K562 (cell line): ENCODE measurements at regions not wholly inside any gene's neighbourhood (a gene's known extent, or its start where the extent isn't known, plus 50 kb on each side); places are given as distances from the start of the nearest gene placed in this dataset.

Experiments used
- ATF3 ChIP-seq, 2 experiments: fragments of 450-650 bp in 1 of 2; sonication (generic) in 1 of 2; formaldehyde crosslinking in 1 of 2; IDR thresholded peaks in 1 of 2; conservative IDR thresholded peaks in 1 of 2; 2 replicates each; pipeline versions ENCODE4 v1.6.1 to v1.8.1; 2016 to 2023; ENCODE audit warnings: mild to moderate bottlenecking in 2 of 2, moderate library complexity in 2 of 2, inconsistent platforms in 1 of 2, missing genetic modification reagents in 1 of 2
- HMGXB4 ChIP-seq: sonication (generic); formaldehyde crosslinking; IDR thresholded peaks from 2 replicates; pipeline ENCODE4 v1.8.1; 2023; ENCODE audit warnings: mild to moderate bottlenecking, missing genetic modification reagents
- L3MBTL2 ChIP-seq: fragments of 450-650 bp; IDR thresholded peaks from 2 replicates; pipeline ENCODE4 v1.6.1; 2016; ENCODE audit warnings: mild to moderate bottlenecking, moderate library complexity
- PCBP1 ChIP-seq: fragments of 200-400 bp; formaldehyde crosslinking; IDR thresholded peaks from 2 replicates; pipeline ENCODE4 v1.6.1; 2018; ENCODE audit warnings: mild to moderate bottlenecking, low read depth, low read length; ENCODE audit not compliant: poor library complexity, severe bottlenecking
- ZBTB11 ChIP-seq, 3 experiments: fragments of 200-800 bp in 1 of 3; fragments of 250-450 bp in 1 of 3; fragments of 450-650 bp in 1 of 3; sonication (Bioruptor Pico) in 1 of 3; sonication (Bioruptor generic) in 1 of 3; formaldehyde crosslinking in 1 of 3; IDR thresholded peaks; 2 replicates each; pipeline versions ENCODE4 v1.6.1 to v1.8.0; 2016 to 2022; ENCODE audit warnings: mild to moderate bottlenecking in 2 of 3, missing genetic modification characterization in 2 of 3, missing compliant biosample characterization in 1 of 3, moderate library complexity in 1 of 3
- ZC3H4 ChIP-seq: sonication (generic); formaldehyde crosslinking; IDR thresholded peaks from 2 replicates; pipeline ENCODE4 v1.9.0; 2021; ENCODE audit warnings: missing genetic modification reagents, borderline replicate concordance
- ZFP1 ChIP-seq: fragments of 450-650 bp; formaldehyde crosslinking; IDR thresholded peaks from 2 replicates; pipeline ENCODE4 v1.4.0; 2020; ENCODE audit warnings: mild to moderate bottlenecking, mixed read lengths
- TF ChIP-seq, protein P1 (sequence below), 3 experiments: IDR thresholded peaks in 2 of 3; conservative IDR thresholded peaks in 1 of 3; 2 replicates each; pipeline ENCODE4 v1.5.1; 2011 to 2012; ENCODE audit warnings: low read length in 3 of 3, mild to moderate bottlenecking in 3 of 3, control low read depth in 2 of 3, improper control_type of control experiment in 1 of 3, inconsistent platforms in 1 of 3, low read depth in 1 of 3, mixed read lengths in 1 of 3, moderate library complexity in 1 of 3; ENCODE audit not compliant: insufficient read depth in 2 of 3

DNA sequence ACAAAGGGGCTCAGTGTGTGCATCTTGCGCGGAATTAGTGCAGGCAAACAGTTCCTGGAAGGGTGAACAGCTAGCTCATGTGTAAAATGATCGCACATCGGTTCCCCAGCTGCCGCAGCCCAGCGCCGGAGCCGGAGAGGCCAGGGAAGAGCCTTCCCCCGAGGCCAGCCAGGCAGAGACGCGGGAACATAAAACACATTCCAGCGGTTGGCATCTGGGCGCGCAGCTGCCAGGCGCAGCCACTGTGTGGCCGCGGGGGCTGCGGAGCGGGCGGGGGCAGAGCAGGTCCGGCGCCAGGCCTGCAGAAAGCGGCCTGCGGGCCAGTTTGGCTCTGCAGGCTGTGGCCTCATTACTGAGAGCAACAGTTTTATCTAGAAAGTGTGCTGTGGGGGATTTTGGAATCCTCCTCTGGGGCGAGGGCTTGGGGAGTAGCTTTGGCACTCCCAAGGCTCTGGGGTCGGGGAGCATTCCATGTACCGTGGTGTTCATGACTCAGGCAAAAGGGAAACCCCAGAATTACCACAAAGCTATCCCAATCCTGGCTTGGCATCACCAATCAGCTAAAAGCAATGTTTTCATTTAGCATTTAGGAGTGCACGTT is 74.3 kb downstream of the SAMD9 start:
- TF ChIP-seq L3MBTL2 (no peak), PCBP1 (no peak), ZFP1 (CRISPR knock-in tag) (no peak), ATF3 (IDR thresholded peaks at IDR 0.05) (no peak), ATF3 (CRISPR knock-in tag; conservative IDR thresholded peaks at IDR 0.05) (no peak), ZC3H4 (CRISPR knock-in tag) (no peak), HMGXB4 (CRISPR knock-in tag) (no peak), ZBTB11 (CRISPR knock-in tag; IDR thresholded peaks at IDR 0.05) (no peak)
- TF ChIP-seq, protein P1, sequence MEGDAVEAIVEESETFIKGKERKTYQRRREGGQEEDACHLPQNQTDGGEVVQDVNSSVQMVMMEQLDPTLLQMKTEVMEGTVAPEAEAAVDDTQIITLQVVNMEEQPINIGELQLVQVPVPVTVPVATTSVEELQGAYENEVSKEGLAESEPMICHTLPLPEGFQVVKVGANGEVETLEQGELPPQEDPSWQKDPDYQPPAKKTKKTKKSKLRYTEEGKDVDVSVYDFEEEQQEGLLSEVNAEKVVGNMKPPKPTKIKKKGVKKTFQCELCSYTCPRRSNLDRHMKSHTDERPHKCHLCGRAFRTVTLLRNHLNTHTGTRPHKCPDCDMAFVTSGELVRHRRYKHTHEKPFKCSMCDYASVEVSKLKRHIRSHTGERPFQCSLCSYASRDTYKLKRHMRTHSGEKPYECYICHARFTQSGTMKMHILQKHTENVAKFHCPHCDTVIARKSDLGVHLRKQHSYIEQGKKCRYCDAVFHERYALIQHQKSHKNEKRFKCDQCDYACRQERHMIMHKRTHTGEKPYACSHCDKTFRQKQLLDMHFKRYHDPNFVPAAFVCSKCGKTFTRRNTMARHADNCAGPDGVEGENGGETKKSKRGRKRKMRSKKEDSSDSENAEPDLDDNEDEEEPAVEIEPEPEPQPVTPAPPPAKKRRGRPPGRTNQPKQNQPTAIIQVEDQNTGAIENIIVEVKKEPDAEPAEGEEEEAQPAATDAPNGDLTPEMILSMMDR (IDR thresholded peaks at IDR 0.05 in 2 of 3, conservative IDR thresholded peaks at IDR 0.05 in 1 of 3; ENCODE audit: insufficient read depth in 2 of 3, low read depth in 1 of 3, low read length in 3 of 3): no peak
